WTC11 (cell line): ENCODE measurements at regions not wholly inside any gene's neighbourhood (a gene's known extent, or its start where the extent isn't known, plus 50 kb on each side); places are given as distances from the start of the nearest gene placed in this dataset.

Experiments
- FOXJ3 ChIP-seq: sonication (generic); formaldehyde crosslinking; IDR thresholded peaks from 2 replicates; pipeline ENCODE4 v1.9.0; 2021; ENCODE audit warnings: missing genetic modification reagents, mild to moderate bottlenecking, borderline replicate concordance
- SMAD3 ChIP-seq: sonication (generic); formaldehyde crosslinking; IDR thresholded peaks from 2 replicates; pipeline ENCODE4 v1.8.0; 2022; ENCODE audit warnings: missing genetic modification reagents, mild to moderate bottlenecking, borderline replicate concordance
- TF ChIP-seq, protein P1 (sequence below): fragments of 200-600 bp; IDR thresholded peaks from 2 replicates; pipeline ENCODE4 v1.8.0; 2022; ENCODE audit warnings: antibody characterized with exemption

DNA sequence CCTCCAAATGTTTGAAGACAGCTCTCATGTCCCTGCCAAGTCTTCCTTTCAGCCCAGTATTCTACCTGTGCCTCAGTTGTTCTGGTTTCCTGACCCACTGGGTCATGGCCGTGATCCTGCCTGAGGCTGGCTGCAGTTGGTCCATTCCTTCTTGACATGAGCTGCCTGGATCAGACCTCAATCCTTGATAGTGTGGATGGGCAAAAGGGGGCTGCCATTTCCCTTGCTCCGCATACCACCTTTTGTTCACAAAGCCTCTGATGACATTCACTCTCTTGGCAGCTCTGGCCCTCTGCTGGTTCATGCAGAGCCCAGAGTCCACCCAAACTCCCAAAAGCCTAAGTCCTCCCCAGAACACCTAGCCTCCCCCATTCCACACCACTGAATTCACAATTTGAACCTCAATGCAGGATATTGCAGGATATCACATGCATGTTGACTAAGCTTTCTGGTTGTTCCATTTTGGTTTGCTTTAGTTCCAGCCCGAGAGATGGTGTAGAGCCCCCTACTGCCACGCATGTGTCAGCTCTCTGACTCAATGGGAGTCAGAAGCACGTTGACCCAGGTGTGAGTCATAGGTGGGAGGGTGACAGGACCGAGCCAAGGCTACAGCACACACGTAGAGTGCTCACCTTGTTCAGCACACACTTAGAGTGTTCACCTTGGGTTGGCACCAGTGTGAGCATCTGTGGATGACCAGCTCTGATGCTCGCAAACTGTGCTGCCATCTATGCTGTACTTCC, 137.2 kb downstream of the MTX3 start:
- TF ChIP-seq, protein P1, sequence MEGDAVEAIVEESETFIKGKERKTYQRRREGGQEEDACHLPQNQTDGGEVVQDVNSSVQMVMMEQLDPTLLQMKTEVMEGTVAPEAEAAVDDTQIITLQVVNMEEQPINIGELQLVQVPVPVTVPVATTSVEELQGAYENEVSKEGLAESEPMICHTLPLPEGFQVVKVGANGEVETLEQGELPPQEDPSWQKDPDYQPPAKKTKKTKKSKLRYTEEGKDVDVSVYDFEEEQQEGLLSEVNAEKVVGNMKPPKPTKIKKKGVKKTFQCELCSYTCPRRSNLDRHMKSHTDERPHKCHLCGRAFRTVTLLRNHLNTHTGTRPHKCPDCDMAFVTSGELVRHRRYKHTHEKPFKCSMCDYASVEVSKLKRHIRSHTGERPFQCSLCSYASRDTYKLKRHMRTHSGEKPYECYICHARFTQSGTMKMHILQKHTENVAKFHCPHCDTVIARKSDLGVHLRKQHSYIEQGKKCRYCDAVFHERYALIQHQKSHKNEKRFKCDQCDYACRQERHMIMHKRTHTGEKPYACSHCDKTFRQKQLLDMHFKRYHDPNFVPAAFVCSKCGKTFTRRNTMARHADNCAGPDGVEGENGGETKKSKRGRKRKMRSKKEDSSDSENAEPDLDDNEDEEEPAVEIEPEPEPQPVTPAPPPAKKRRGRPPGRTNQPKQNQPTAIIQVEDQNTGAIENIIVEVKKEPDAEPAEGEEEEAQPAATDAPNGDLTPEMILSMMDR, result no peak
- TF ChIP-seq FOXJ3 (CRISPR knock-in tag) (no peak), SMAD3 (CRISPR knock-in tag) (no peak)
